BE2C (cell line): ENCODE measurements at regions not wholly inside any gene's neighbourhood (a gene's known extent, or its start where the extent isn't known, plus 50 kb on each side); places are given as distances from the start of the nearest gene placed in this dataset.

ENCODE experiments used
- DNase-seq: peaks from one replicate; pipeline ENCODE4 v3.0.0-alpha.2; 2020
- H3K27me3 ChIP-seq: fragments of 250-450 bp; sonication (Bioruptor Pico); 2 replicates; pipeline ENCODE4 v1.5.1; 2020; ENCODE audit warnings: mild to moderate bottlenecking
- H3K36me3 ChIP-seq: fragments of 250-450 bp; sonication (Bioruptor Pico); 2 replicates; pipeline ENCODE4 v1.5.1; 2020; ENCODE audit warnings: mild to moderate bottlenecking
- H3K4me1 ChIP-seq: fragments of 250-450 bp; sonication (Bioruptor Pico); 2 replicates; pipeline ENCODE4 v1.5.1; 2020
- H3K4me3 ChIP-seq: 2 replicates; pipeline ENCODE4 v1.5.1; 2011; ENCODE audit warnings: low read depth, low read length
- H3K9me3 ChIP-seq: fragments of 250-450 bp; sonication (Bioruptor Pico); 2 replicates; pipeline ENCODE4 v1.5.1; 2020
- CTCF ChIP-seq: IDR thresholded peaks from 2 replicates; pipeline ENCODE4 v1.5.1; 2012; ENCODE audit warnings: mild to moderate bottlenecking, low read depth, low read length

DNA sequence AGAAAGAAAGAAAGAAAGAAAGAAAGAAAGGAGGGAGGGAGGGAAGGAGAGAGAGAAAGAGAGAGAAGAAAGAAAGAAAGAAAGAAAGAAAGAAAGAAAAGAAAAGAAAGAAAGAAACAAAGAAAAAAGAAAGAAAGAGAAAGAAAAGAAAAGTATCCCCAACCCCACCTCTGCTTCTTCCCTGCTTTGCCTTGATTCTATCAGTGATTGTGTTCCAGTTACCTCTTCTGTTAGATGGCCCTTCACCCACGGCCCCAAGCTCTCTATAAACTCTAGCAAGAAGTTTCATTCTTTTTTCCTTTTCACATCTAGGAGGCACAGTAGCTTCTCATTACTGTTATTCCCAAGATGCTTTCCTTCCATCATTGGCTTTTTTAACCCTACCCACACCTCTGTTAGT lies 1097.5 kb upstream of the ZEB2 start:
- no peaks in the 10 kb centered on the region for H3K4me1 ChIP-seq
- H3K27me3 ChIP-seq = no peaks in the 10 kb centered on the region
- H3K36me3 ChIP-seq = no peaks in the 10 kb centered on the region
- H3K4me3 ChIP-seq = no peak overlapping the region
- no peaks in the 10 kb centered on the region for H3K9me3 ChIP-seq
- no peak for TF ChIP-seq CTCF
- no peak for DNase-seq

- Histone ChIP-seq H3K4me1 (no peaks in the 10 kb centered on the region), H3K4me3 (no peak overlapping the region), H3K9me3 (no peaks in the 10 kb centered on the region), H3K36me3 (no peaks in the 10 kb centered on the region), H3K27me3 (no peaks in the 10 kb centered on the region)
- TF ChIP-seq CTCF = no peak
- no peak for DNase-seq
Observed at GRCh38 chr2:145615626-145616025, 1095.7 kb upstream of the ZEB2 start.

DNA sequence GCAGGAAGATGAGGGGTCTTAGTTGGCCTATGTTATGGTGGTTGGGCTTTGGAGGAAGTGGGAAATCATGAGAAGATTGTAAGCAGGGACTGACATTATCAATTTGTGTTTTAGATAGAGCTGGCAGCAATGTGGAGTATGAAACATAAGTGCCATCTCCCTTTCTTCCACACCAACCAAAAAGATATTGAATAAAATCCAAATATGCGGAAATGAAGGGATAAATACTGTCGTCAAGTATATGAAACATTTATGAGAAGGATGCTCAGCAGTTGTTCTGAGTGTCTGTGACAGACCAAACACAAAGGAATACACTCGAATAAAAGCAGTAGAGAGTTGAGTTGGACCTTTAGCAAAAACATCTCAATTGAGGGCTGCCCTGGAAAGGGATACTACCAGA lies 1090.0 kb upstream of the ZEB2 start:
- no peak for TF ChIP-seq CTCF
- Histone ChIP-seq H3K9me3 (no peaks in the 10 kb centered on the region), H3K27me3 (no peaks in the 10 kb centered on the region), H3K4me3 (no peak overlapping the region), H3K36me3 (no peaks in the 10 kb centered on the region), H3K4me1 (no peaks in the 10 kb centered on the region)
- no peak for DNase-seq

GRCh38 chr2:145601361-145601925 lies 1081.5 kb upstream of the ZEB2 start:
- no peak for DNase-seq
- TF ChIP-seq CTCF = no peak
- Histone ChIP-seq H3K4me3 (no peak overlapping the region), H3K4me1 (no peaks in the 10 kb centered on the region), H3K36me3 (no peaks in the 10 kb centered on the region), H3K9me3 (no peaks in the 10 kb centered on the region), H3K27me3 (no peaks in the 10 kb centered on the region)

- no peaks in the 10 kb centered on the region for H3K4me1 ChIP-seq
- H3K4me3 ChIP-seq = no peak overlapping the region
- TF ChIP-seq CTCF = no peak
- no peak for DNase-seq
- no peaks in the 10 kb centered on the region for H3K36me3 ChIP-seq
- H3K27me3 ChIP-seq = no peaks in the 10 kb centered on the region
- H3K9me3 ChIP-seq = no peaks in the 10 kb centered on the region
Observed at GRCh38 chr2:145600811-145601210, 1080.9 kb upstream of the ZEB2 start.

DNA sequence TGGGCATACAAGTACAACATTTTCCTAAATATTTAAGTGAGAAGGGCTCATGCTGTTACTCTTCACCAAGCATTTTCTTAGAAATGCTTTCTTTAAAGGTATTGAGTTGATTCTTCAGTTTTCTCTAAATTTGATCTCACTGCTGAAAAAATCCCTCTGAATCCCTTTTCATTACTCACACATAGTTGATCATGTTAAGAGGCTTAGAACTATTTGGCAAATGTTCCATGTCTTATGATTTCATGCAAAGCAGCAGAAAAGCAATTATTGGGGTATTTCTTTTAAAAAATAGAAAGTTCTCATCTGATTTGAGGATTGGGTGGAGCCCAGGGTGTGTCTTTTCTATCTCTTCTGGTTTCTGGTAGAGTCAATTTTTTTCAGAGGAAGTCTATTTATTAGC lies 1079.8 kb upstream of the ZEB2 start:
- H3K4me1 ChIP-seq = no peaks in the 10 kb centered on the region
- H3K36me3 ChIP-seq = no peaks in the 10 kb centered on the region
- no peak overlapping the region for H3K4me3 ChIP-seq
- H3K27me3 ChIP-seq = no peaks in the 10 kb centered on the region
- H3K9me3 ChIP-seq = no peaks in the 10 kb centered on the region
- no peak for DNase-seq
- TF ChIP-seq CTCF = no peak
